NCI-H187 treated with DMSO at 0.1 percent for 48 hours (cell line): ENCODE measurements at regions not wholly inside any gene's neighbourhood (a gene's known extent, or its start where the extent isn't known, plus 50 kb on each side); places are given as distances from the start of the nearest gene placed in this dataset.
"Not testable (repeated sequence)": the region's sequence is repeated elsewhere in the genome, so short reads cannot be mapped to it uniquely, and the experiment has no call there.

ENCODE experiments used
- DNase-seq: peaks from one replicate; lab custom pipeline; 2025; lab: John Stamatoyannopoulos, UW

- DNase-seq: no peak
These were observed 150.8 kb downstream of the RBMX2 start for GRCh38 chrX:130552444-130553073.

GRCh38 chrX:130555341-130555740 lies 153.6 kb downstream of the RBMX2 start:
- no peak for DNase-seq

GRCh38 chrX:130555757-130556156 lies 154.0 kb downstream of the RBMX2 start:
- DNase-seq: no peak

- no peak for DNase-seq
These were observed 155.2 kb downstream of the RBMX2 start for GRCh38 chrX:130556951-130557350.

GRCh38 chrX:130560544-130560943 lies 158.8 kb downstream of the RBMX2 start:
- no peak for DNase-seq

- DNase-seq: no peak
These were observed 160.1 kb downstream of the RBMX2 start for GRCh38 chrX:130561930-130562329.

- DNase-seq: no peak
These were observed 161.7 kb downstream of the RBMX2 start for GRCh38 chrX:130563476-130563875.

- DNase-seq: peak; percentile 9
These were observed 164.4 kb downstream of the RBMX2 start for GRCh38 chrX:130566028-130566683.

GRCh38 chrX:130573030-130573429 lies 171.2 kb downstream of the RBMX2 start:
- DNase-seq: not testable (repeated sequence)
